HG03060 (cell line): ENCODE measurements at regions not wholly inside any gene's neighbourhood (a gene's known extent, or its start where the extent isn't known, plus 50 kb on each side); places are given as distances from the start of the nearest gene placed in this dataset.

Experiments
- ATAC-seq: cut with Tn5 transposase; IDR thresholded peaks from one replicate; pipeline ENCODE4 v1.9.1; 2021; ENCODE audit warnings: low read depth, moderate number of reproducible peaks; ENCODE audit not compliant: unreplicated experiment

GRCh38 chr2:102078773-102079172 lies 63.8 kb upstream of the IL1R1 start:
- no peak for ATAC-seq

DNA sequence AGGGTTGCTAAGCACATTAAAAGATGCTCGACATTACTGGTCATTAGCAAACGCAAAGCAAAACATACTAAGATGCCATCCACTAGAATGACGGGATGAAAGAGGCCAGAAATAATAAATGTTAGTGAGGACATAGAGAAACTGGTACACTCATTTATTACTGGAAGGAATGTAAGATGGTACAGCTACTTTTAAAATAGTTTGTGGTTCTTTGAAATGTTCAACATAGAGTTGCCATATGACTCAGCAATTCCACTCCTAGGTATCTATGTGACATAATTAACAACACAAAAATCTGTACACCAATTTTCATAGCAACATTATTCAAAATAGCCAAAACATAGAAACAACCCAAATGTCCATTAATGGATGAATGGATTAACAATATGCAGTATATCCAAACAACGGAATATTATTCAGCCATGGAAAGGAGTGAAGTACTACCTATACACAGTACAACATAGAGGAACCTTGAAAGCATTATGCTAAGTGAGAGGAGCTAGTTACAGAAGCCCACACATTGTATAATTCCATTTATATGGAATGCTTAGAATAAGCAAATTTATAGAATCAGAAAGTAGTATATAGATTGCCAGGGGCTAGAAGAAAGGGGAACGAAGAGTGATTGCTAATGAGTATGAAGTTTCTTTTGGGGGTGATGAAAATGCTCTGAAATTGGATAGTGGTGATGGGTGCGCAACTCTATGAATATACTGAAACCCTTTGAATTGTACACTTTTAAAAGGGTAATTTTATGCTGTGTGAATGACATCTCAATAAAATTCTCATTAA lies 61.9 kb upstream of the IL1R1 start:
- peak; percentile 50 for ATAC-seq

DNA sequence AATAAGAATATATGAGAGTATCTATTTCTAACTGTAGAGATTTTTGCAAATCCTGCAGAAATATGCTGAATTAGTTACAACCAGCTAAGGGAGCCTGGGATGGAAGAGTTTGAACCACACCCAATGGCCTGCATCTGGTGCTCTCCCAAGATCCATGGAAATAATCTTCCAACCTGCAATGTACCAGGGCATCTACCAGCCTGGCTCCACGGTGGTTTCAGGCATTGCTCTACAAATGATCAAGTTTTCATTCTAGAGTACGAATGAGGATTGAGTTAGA lies 61.4 kb upstream of the IL1R1 start:
- no peak for ATAC-seq

DNA sequence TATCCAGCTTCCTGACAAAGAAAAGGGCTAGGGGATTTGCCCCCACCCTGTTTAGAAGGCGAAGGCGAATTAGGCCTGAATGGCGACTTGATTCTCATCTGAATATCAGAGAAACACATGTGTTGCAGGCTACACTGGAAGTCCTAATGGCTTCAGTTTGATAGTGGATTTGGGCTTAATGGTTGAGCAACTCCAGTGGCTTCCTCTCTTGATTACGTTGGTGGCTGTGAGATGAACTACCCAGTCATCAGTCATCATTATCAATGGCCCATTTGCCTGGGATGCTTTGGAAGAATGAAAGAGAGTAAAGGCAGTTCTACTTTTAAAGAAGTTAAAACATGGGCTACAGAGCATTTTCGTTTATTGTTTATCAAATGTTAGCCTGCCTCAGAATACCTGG lies 60.9 kb upstream of the IL1R1 start:
- ATAC-seq: no peak

DNA sequence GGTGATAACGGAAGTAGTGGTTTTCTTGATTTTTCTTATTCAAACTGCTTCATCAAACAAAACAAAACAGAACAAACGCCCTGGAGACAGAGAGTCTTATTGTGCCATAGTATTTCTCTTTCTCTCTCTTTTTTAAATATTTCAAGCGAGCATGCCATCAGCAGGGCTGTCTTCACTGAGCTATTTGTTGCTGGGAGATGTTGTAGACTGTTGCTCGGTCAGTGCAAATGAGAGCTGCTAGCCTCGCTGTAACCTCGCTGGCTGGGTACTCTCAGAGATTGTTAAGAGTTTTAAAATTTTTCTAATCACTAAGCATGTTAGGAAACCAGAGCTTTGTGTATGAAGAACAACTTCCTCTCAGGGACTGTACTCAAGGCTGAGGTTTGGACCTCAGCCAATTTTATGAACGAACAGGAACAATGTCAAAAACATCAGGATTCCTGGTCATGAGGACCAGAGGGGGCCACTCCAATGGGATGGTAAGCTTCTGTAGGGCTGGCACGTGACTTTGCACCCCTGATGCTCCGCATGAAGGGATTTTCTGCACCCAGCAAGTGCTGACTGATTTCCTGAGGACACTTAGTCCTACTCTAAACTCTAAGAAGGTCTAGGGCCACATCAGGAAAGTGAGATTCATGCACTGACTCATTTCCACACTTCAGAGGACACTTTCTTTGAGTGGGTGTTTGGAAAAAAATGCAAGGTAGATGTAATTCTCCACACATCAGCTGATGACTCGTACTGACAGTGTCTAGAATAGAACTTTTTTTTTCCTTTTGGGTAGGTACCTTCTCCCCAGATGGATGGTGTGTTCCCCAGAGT lies 59.8 kb upstream of the IL1R1 start:
- peak; percentile 74 for ATAC-seq

DNA sequence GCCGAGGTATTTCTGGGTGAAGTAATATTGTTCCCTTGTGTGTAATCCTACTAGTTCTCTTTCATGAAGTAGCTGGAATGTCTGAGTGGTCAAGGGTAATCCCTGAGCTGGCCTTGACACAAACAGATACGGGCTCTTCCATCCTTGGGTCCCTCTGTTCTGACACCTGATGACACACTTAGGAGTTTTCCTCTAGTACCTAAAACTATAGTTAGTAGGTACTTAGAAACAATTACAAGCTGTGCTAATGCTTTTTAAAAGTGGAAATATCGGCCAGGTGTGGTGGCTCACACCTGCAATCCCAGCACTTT lies 59.2 kb upstream of the IL1R1 start:
- no peak for ATAC-seq

DNA sequence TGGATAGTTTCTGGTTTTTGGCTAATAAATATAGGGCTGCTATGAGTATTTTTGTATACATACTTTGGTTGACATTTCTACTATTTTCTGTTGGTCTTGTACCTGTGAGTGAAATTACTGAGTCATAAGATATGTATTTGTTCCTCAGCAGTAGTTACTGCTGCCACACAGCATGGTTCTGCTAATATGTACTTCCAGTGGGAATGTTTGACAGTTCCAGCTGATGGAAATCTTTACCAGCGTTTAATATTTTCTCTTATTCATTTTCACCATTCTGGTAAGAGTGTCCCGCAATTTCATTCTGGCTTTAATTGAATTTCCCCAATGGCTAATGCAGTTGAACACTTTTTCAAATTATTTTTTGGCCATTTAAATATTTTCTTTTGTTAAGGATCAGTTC lies 57.9 kb upstream of the IL1R1 start:
- ATAC-seq: no peak

- no peak for ATAC-seq
Measured at GRCh38 chr2:102085238-102085637, 57.3 kb upstream of the IL1R1 start.

DNA sequence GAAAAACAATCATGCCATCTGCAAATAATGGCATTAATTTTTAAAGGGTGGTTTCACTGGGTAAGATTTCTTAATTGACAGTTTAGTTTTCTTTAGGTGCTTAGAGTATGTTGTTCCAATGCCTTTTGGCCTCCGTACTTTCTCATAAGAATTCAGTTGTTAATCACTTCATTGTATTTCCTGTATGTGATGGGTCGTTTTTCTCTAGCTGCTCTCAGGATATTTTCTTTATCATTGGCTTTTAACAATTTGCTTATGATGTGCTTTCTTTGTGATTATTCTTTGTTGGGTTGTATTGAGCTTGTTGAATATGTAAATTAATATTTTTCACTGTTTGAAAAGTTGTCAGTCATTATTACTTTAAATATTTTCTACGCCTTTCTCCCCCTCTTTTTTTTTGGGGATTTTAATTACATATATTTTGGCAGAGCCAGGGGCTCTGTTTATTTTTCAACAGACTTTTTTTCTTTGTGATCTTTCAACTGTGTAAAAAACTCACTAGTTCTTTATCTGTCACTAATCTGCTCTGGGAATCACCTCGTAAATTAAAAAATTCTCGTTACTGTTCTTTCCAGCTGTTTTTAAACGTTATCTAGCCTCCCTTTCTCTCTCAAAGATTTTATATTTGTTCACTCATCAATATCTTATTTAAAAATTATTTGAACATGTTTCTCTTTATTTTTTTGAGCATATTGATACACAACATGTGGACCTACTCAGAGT lies 56.2 kb upstream of the IL1R1 start:
- no peak for ATAC-seq

DNA sequence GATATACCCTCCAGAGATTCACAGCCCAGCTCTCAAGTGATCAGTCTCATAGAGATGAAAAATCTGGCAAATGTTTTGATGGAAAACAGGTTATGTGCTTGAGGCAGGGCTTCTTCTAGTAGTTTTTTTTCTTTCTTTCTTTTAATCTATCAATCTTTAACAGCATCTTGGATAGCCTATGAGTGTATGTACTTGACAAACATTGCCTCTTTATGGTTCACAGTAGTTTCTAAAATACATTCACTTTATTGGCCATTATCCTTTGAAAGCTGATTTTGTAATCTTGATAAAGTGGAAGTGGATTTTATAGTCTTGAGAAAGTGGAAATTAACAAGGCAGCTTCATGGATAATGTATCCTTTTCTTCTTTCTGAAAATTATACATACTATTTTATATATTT lies 51.4 kb upstream of the IL1R1 start:
- ATAC-seq: no peak

- ATAC-seq: no peak
Measured at GRCh38 chr2:102091908-102092307, 50.6 kb upstream of the IL1R1 start.

DNA sequence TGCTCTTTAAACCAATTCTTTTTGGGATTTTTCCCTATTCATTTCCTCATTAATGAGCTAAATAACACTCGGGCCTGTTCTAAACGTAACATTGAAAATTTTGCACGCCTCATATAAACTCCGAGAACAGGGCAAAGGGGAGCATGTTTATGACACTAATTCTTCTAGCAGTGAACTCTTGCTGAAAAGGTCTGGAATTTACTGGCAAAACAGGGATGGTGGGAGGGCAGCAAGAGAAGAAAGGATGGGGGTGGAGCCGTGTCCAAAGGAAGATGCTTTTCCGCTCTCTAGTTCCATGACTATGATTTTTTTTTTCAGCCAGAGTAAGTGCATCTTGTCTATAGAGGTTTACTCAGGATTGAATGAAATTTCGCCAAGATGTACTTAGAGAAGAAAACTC lies 50.0 kb upstream of the IL1R1 start:
- no peak for ATAC-seq
